IMR-90 (cell line): ENCODE measurements at regions not wholly inside any gene's neighbourhood (a gene's known extent, or its start where the extent isn't known, plus 50 kb on each side); places are given as distances from the start of the nearest gene placed in this dataset.

Source experiments
- ATAC-seq: fragments of 200-7000 bp; cut with Tn5 transposase; 2 replicates; pipeline ENCODE4 v1.9.1; 2020; ENCODE audit warnings: low read depth, mild to moderate bottlenecking, moderate library complexity
- BruUV-seq: library from RNA; stranded (reverse); fragments of 400-500 nt; replicated peaks from 2 replicates; lab custom pipeline; 2021; lab: Mats Ljungman, UMichigan
- CTCF ChIA-PET: fragments of 300-600 bp; formaldehyde crosslinking; extraction: SDS; loops from one replicate; lab custom pipeline; 2021; ENCODE audit warnings: antibody characterized with exemption; lab: Yijun Ruan, JAX
- POLR2A ChIA-PET: fragments of 300-600 bp; sonication (Branson Sonifier 250); formaldehyde crosslinking; loops from one replicate; lab custom pipeline; 2022; ENCODE audit warnings: antibody characterized with exemption; ENCODE audit not compliant: unreplicated experiment; lab: Charles Lee
- DNase-seq: peaks from one replicate; pipeline ENCODE4 v3.0.0; 2013
- H2AFZ ChIP-seq: replicated peaks from 2 replicates; pipeline ENCODE3; 2013; ENCODE audit warnings: low read length, mild to moderate bottlenecking; ENCODE audit not compliant: poor library complexity
- H2AK5ac ChIP-seq: 2 replicates; pipeline ENCODE4 v1.6.1; 2013; ENCODE audit warnings: low read depth, low read length, inconsistent platforms
- H2AK9ac ChIP-seq: replicated peaks from 2 replicates; pipeline ENCODE3; 2013; ENCODE audit warnings: mild to moderate bottlenecking, low read depth, low read length, moderate library complexity; ENCODE audit not compliant: poor library complexity
- H2BK120ac ChIP-seq: 2 replicates; pipeline ENCODE4 v1.6.1; 2013; ENCODE audit warnings: low read depth, low read length, inconsistent platforms
- H2BK15ac ChIP-seq: 3 replicates; pipeline ENCODE4 v1.6.1; 2013; ENCODE audit warnings: low read depth, low read length, inconsistent platforms
- H2BK20ac ChIP-seq: 2 replicates; pipeline ENCODE4 v1.6.1; 2013; ENCODE audit warnings: low read depth, mild to moderate bottlenecking, inconsistent platforms, low read length, moderate library complexity
- H2BK5ac ChIP-seq: 2 replicates; pipeline ENCODE4 v1.6.1; 2013; ENCODE audit warnings: mild to moderate bottlenecking, low read depth, low read length, inconsistent platforms; ENCODE audit not compliant: poor library complexity, severe bottlenecking
- H3K14ac ChIP-seq: replicated peaks from 2 replicates; pipeline ENCODE4 v1.6.1; 2013; ENCODE audit warnings: low read depth, low read length, inconsistent platforms
- H3K18ac ChIP-seq: 2 replicates; pipeline ENCODE4 v1.6.1; 2013; ENCODE audit warnings: low read depth, low read length, control low read depth
- H3K23ac ChIP-seq: 2 replicates; pipeline ENCODE4 v1.6.1; 2013; ENCODE audit warnings: low read depth, low read length, inconsistent platforms
- H3K27ac ChIP-seq: 2 replicates; pipeline ENCODE4 v1.5.1; 2013; ENCODE audit warnings: mild to moderate bottlenecking, control low read depth, low read length; ENCODE audit not compliant: insufficient read depth
- H3K27me3 ChIP-seq: 2 replicates; pipeline ENCODE4 v1.6.1; 2013; ENCODE audit warnings: low read length; ENCODE audit not compliant: control insufficient read depth, insufficient read depth
- H3K36me3 ChIP-seq: 2 replicates; pipeline ENCODE4 v1.6.1; 2013; ENCODE audit warnings: low read length, mixed read lengths; ENCODE audit not compliant: control insufficient read depth, insufficient read depth
- H3K4ac ChIP-seq: 2 replicates; pipeline ENCODE4 v1.6.1; 2013; ENCODE audit warnings: low read depth, low read length, inconsistent platforms
- H3K4me1 ChIP-seq: 2 replicates; pipeline ENCODE4 v1.6.1; 2013; ENCODE audit warnings: low read length, mixed read lengths; ENCODE audit not compliant: control insufficient read depth, insufficient read depth
- H3K4me2 ChIP-seq: 2 replicates; pipeline ENCODE4 v1.6.1; 2013; ENCODE audit warnings: low read depth, mild to moderate bottlenecking, control low read depth, low read length, moderate library complexity
- H3K4me3 ChIP-seq: 2 replicates; pipeline ENCODE4 v1.5.1; 2013; ENCODE audit warnings: low read depth, mild to moderate bottlenecking, control low read depth, low read length, moderate library complexity; ENCODE audit not compliant: insufficient read depth
- H3K56ac ChIP-seq: 2 replicates; pipeline ENCODE4 v1.6.1; 2013; ENCODE audit warnings: low read length, inconsistent platforms; ENCODE audit not compliant: insufficient read depth; ENCODE audit errors: extremely low read depth
- H3K79me1 ChIP-seq, 2 experiments: 2 replicates each; pipeline ENCODE4 v1.6.1; 2013; ENCODE audit warnings: low read length in 2 of 2, inconsistent platforms in 1 of 2, low read depth in 1 of 2
- H3K9ac ChIP-seq: 2 replicates; pipeline ENCODE4 v1.6.1; 2013; ENCODE audit warnings: low read depth, low read length, control low read depth
- H3K9me1 ChIP-seq: 2 replicates; pipeline ENCODE4 v1.6.1; 2013; ENCODE audit warnings: low read length, inconsistent platforms; ENCODE audit not compliant: insufficient read depth
- H3K9me3 ChIP-seq: 2 replicates; pipeline ENCODE4 v1.6.1; 2013; ENCODE audit warnings: low read length; ENCODE audit not compliant: control insufficient read depth, insufficient read depth
- H4K20me1 ChIP-seq: 2 replicates; pipeline ENCODE4 v1.6.1; 2013; ENCODE audit warnings: low read length, inconsistent platforms; ENCODE audit not compliant: insufficient read depth
- H4K5ac ChIP-seq: 2 replicates; pipeline ENCODE4 v1.6.1; 2013; ENCODE audit warnings: mild to moderate bottlenecking, low read depth, low read length, control low read depth
- H4K8ac ChIP-seq, 2 experiments: 2 replicates each; pipeline ENCODE4 v1.6.1; 2013; ENCODE audit warnings: low read depth in 2 of 2, low read length in 2 of 2, control low read depth in 1 of 2, inconsistent platforms in 1 of 2
- H4K91ac ChIP-seq: 2 replicates; pipeline ENCODE4 v1.6.1; 2013; ENCODE audit warnings: low read depth, low read length, inconsistent platforms; ENCODE audit not compliant: insufficient read depth
- MXI1 ChIP-seq: IDR thresholded peaks from 2 replicates; pipeline ENCODE4 v1.6.1; 2012; ENCODE audit warnings: low read depth, mild to moderate bottlenecking, low read length, moderate library complexity, borderline replicate concordance
- WGBS, 2 experiments: methylation state at CpG; one replicate each; pipeline versions ENCODE4 v1.1.5 to v1.1.7; 2013; ENCODE audit warnings: missing lambda C conversion rate in 2 of 2; ENCODE audit not compliant: insufficient read length in 1 of 2; ENCODE audit errors: extremely low coverage in 2 of 2; 5-methylcytosine and 5-hydroxymethylcytosine counted together
- dilution Hi-C: fragments of 300-500 bp; cut with HindIII; formaldehyde crosslinking; loops from one replicate; pipeline ENCODE4 v1.14.3; 2018; ENCODE audit warnings: low sequenced_read_pairs; ENCODE audit not compliant: unreplicated experiment
- in situ Hi-C: fragments of 300-500 bp; cut with MboI; formaldehyde crosslinking; loops from 3 replicates; pipeline ENCODE4 v1.14.3; 2019; ENCODE audit warnings: low sequenced_read_pairs, inconsistent platforms, mixed read lengths
- intact Hi-C: fragments of 100-400 bp; cut with micrococcal nuclease; formaldehyde crosslinking; loops from 2 replicates; pipeline ENCODE4 v1.10.0; 2022

GRCh38 chr17:13428611-13429042 is 173.1 kb downstream of the HS3ST3A1 start:
- no peaks in the 10 kb centered on the region for H3K79me1 ChIP-seq
- H3K4me1 ChIP-seq, result peaks cover 5% of the 10 kb centered on the region; the same call in 1 of the 2 replicates
- peak overlapping the region; percentile 67; the same call in 1 of the 2 replicates for H4K5ac ChIP-seq
- H2AK5ac ChIP-seq, result peak overlapping the region; percentile 61; the same call in 1 of the 2 replicates
- dilution Hi-C loops, result no loop called here
- H3K27me3 ChIP-seq, result no peaks in the 10 kb centered on the region
- no CpG with 5 or more reads among the region's 2 CpGs for WGBS, 2 experiments
- H3K23ac ChIP-seq, result no peak overlapping the region; the same call in 1 of the 2 replicates
- H4K8ac ChIP-seq, result peak overlapping the region; percentile 36 to 57; a peak in 2 of 4 replicates
- H3K27ac ChIP-seq, result no peak overlapping the region
- H2AK9ac ChIP-seq, result no peak overlapping the region
- H3K9ac ChIP-seq, result no peak overlapping the region
- no peak overlapping the region; the same call in none of the 2 replicates for H4K91ac ChIP-seq
- H3K18ac ChIP-seq, result peak overlapping the region; percentile 35; the same call in 1 of the 2 replicates
- CTCF ChIA-PET, result no interaction called here
- H3K36me3 ChIP-seq, result no peaks in the 10 kb centered on the region
- H3K4ac ChIP-seq, result peak overlapping the region; percentile 73
- peak overlapping the region; percentile 67 for H2BK120ac ChIP-seq
- intact Hi-C loops, result no loop called here
- H3K9me3 ChIP-seq, result no peaks in the 10 kb centered on the region; the same call in 1 of the 2 replicates
- H3K4me2 ChIP-seq, result no peak overlapping the region
- no peaks in the 10 kb centered on the region for H3K9me1 ChIP-seq
- no peak for TF ChIP-seq MXI1
- H4K20me1 ChIP-seq, result no peaks in the 10 kb centered on the region
- H3K14ac ChIP-seq, result no peak overlapping the region; the same call in 1 of the 2 replicates
- no peak overlapping the region for H2AFZ ChIP-seq
- in situ Hi-C loops, result no loop called here
- DNase-seq, result no peak
- no TSS peak for BruUV-seq
- H2BK15ac ChIP-seq, result peak overlapping the region; percentile 91; the same call in 1 of the 3 replicates
- no peak overlapping the region for H3K56ac ChIP-seq
- POLR2A ChIA-PET, result no interaction called here
- peak; percentile 35; the same call in 1 of the 2 replicates for ATAC-seq
- peak overlapping the region; percentile 23; the same call in 1 of the 2 replicates for H2BK20ac ChIP-seq
- peak overlapping the region; percentile 40 for H2BK5ac ChIP-seq
- H3K4me3 ChIP-seq, result no peak overlapping the region
